B cell (primary cell): ENCODE measurements at regions not wholly inside any gene's neighbourhood (a gene's known extent, or its start where the extent isn't known, plus 50 kb on each side); places are given as distances from the start of the nearest gene placed in this dataset.

ENCODE experiments used
- ATAC-seq: fragments of 200-7000 bp; cut with Tn5 transposase; one replicate; pipeline ENCODE4 v1.10.0; 2021; ENCODE audit warnings: low read depth, mild to moderate bottlenecking, moderate number of reproducible peaks, moderate library complexity
- CTCF ChIA-PET: fragments of 350-600 bp; sonication (Branson Sonifier 250); formaldehyde crosslinking; loops from one replicate; lab custom pipeline; 2021; ENCODE audit warnings: antibody characterized with exemption, inconsistent platforms; lab: Charles Lee
- POLR2A ChIA-PET: fragments of 350-600 bp; sonication (Branson Sonifier 250); formaldehyde crosslinking; loops from one replicate; lab custom pipeline; 2021; ENCODE audit warnings: antibody characterized with exemption; lab: Charles Lee
- DNase-seq: peaks from one replicate; pipeline ENCODE4 v3.0.0; 2013
- H2AFZ ChIP-seq: 2 replicates; pipeline ENCODE4 v1.6.1; 2012; ENCODE audit warnings: mild to moderate bottlenecking, low read depth, low read length; ENCODE audit not compliant: insufficient read depth, poor library complexity, severe bottlenecking
- H3K27ac ChIP-seq, 2 donors: 1 replicate in 1 of 2; 2 replicates in 1 of 2; pipeline ENCODE4 v1.5.1; 2012 to 2013; ENCODE audit warnings: low read length in 2 of 2, mild to moderate bottlenecking in 2 of 2, moderate library complexity in 1 of 2
- H3K27me3 ChIP-seq, 4 experiments: fragments of 200-600 bp in 1 of 4; sonication (generic) in 1 of 4; replicated peaks in 1 of 4; 1 replicate in 2 of 4; 2 replicates in 2 of 4; pipeline versions ENCODE4 v1.6.1 to v1.7.0; 2013 to 2016; ENCODE audit warnings: low read length in 3 of 4, mild to moderate bottlenecking in 2 of 4, mixed read lengths in 1 of 4, moderate library complexity in 1 of 4; ENCODE audit not compliant: insufficient read depth in 4 of 4, control insufficient read depth in 3 of 4; ENCODE audit errors: control extremely low read depth in 1 of 4
- H3K36me3 ChIP-seq, 2 experiments: replicated peaks in 1 of 2; 1 replicate in 1 of 2; 2 replicates in 1 of 2; pipeline versions ENCODE4 v1.6.1 to v1.7.1; 2013; ENCODE audit warnings: low read length in 1 of 2; ENCODE audit not compliant: insufficient read depth in 2 of 2, control insufficient read depth in 1 of 2; ENCODE audit errors: control extremely low read depth in 1 of 2, extremely low read depth in 1 of 2
- H3K4me1 ChIP-seq, 2 donors: fragments of 200-600 bp in 1 of 2; sonication (generic) in 1 of 2; 1 replicate in 1 of 2; 2 replicates in 1 of 2; pipeline versions ENCODE4 v1.5.1 to v1.6.1; 2013 to 2017; ENCODE audit warnings: low read length in 2 of 2; ENCODE audit not compliant: control insufficient read depth in 2 of 2, insufficient read depth in 2 of 2
- H3K4me2 ChIP-seq: replicated peaks from 2 replicates; pipeline ENCODE3; 2012; ENCODE audit warnings: mild to moderate bottlenecking, low read depth, low read length; ENCODE audit not compliant: poor library complexity, severe bottlenecking
- H3K4me3 ChIP-seq, 5 experiments: fragments of 200-600 bp in 1 of 5; sonication (generic) in 1 of 5; 1 replicate in 3 of 5; 2 replicates in 2 of 5; pipeline versions ENCODE4 v1.5.1 to v1.7.0; 2011 to 2016; ENCODE audit warnings: low read length in 4 of 5, mild to moderate bottlenecking in 4 of 5, low read depth in 2 of 5, control low read depth in 1 of 5, moderate library complexity in 1 of 5; ENCODE audit not compliant: insufficient read depth in 1 of 5; ENCODE audit errors: control extremely low read depth in 1 of 5, extremely low read depth in 1 of 5
- H3K79me2 ChIP-seq: fragments of 200-600 bp; sonication (generic); one replicate; pipeline ENCODE4 v1.6.0; 2016; ENCODE audit warnings: low read length; ENCODE audit not compliant: control insufficient read depth, insufficient read depth
- H3K9ac ChIP-seq: fragments of 200-600 bp; sonication (generic); 2 replicates; pipeline ENCODE4 v1.6.1; 2017; ENCODE audit warnings: mild to moderate bottlenecking, low read length, moderate library complexity
- H3K9me3 ChIP-seq, 3 donors: one replicate each; pipeline versions ENCODE4 v1.6.1 to v1.7.1; 2013; ENCODE audit warnings: low read length in 2 of 3; ENCODE audit not compliant: control insufficient read depth in 2 of 3, insufficient read depth in 1 of 3; ENCODE audit errors: control extremely low read depth in 1 of 3
- H4K20me1 ChIP-seq: 2 replicates; pipeline ENCODE4 v1.6.0; 2012; ENCODE audit warnings: mild to moderate bottlenecking, low read length; ENCODE audit not compliant: insufficient read depth, control insufficient read depth, poor library complexity, severe bottlenecking
- H3K27ac Mint-ChIP-seq: one replicate; pipeline ENCODE4 v1.8.0; 2021; ENCODE audit warnings: mixed read lengths
- H3K27me3 Mint-ChIP-seq: one replicate; pipeline ENCODE4 v1.8.0; 2021; ENCODE audit warnings: mixed read lengths
- H3K4me1 Mint-ChIP-seq: one replicate; pipeline ENCODE4 v1.8.0; 2021; ENCODE audit warnings: mixed read lengths
- H3K4me3 Mint-ChIP-seq: one replicate; pipeline ENCODE4 v1.8.0; 2021; ENCODE audit warnings: mixed read lengths
- H3K9me3 Mint-ChIP-seq: one replicate; pipeline ENCODE4 v1.8.0; 2022; ENCODE audit warnings: mixed read lengths; ENCODE audit not compliant: insufficient read depth
- EZH2 ChIP-seq: IDR thresholded peaks from 2 replicates; pipeline ENCODE4 v1.6.1; 2012; ENCODE audit warnings: borderline replicate concordance, low read depth, mild to moderate bottlenecking, moderate library complexity, low read length; ENCODE audit not compliant: insufficient read depth, poor library complexity, severe bottlenecking
- WGBS: methylation state at CpG from one replicate; pipeline ENCODE4 v1.1.5; 2013; ENCODE audit warnings: missing lambda C conversion rate; ENCODE audit not compliant: insufficient coverage; 5-methylcytosine and 5-hydroxymethylcytosine counted together
- intact Hi-C: fragments of 100-400 bp; cut with micrococcal nuclease; formaldehyde crosslinking; loops from one replicate; pipeline ENCODE4 v1.10.0; 2022
- TF ChIP-seq, protein P1 (sequence below): fragments of 200-600 bp; IDR thresholded peaks from one replicate; pipeline ENCODE4 v1.8.0; 2022; ENCODE audit warnings: antibody characterized with exemption, mild to moderate bottlenecking

DNA sequence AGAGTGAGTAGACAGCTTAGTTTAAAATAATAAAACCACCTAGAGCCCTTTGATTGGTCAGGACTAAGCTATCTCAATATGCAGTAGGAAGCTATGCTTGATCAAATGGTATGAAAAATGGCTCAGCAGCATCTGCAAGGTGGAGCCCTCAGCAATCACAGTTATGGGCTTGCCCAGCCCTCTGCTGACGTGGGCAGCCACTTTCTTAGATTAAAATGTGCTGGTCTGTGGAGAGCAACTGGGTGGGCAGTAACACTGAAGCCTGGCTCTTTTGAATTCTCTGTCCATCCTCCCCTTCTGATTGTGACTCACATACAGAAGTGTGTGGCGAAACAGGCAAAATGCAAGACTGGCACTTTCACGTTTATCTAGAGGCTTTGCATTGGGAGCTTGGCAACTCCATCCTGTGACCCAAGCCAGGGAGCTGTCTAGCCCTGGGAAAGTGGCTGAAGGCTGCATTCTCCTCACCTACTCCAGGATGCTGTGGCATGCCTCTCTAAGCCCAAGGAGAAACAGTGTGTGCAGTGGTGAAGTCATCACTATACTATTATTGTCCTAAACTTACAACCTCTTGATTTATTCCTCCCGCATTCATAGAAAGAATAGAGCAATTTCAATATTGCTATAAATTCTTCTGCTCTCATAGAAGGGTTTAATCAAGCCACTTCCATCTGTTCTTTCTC, 61.1 kb downstream of the MED10 start:
- Mint-ChIP-seq H3K27me3 (peaks cover 5% of the 10 kb centered on the region), H3K4me3 (no peak overlapping the region), H3K9me3 (peaks cover 2% of the 10 kb centered on the region), H3K27ac (no peak overlapping the region), H3K4me1 (no peaks in the 10 kb centered on the region)
- no peak overlapping the region for H3K27ac ChIP-seq
- no peaks in the 10 kb centered on the region for H3K4me1 ChIP-seq
- peaks cover 0 to 14% (median 3%) of the 10 kb centered on the region in 3 donors for H3K9me3 ChIP-seq
- DNase-seq (no peak), ATAC-seq (no peak)
- H3K79me2 ChIP-seq, result no peaks in the 10 kb centered on the region
- 77% methylated on average over 3 of the region's 4 CpGs for WGBS
- H2AFZ ChIP-seq, result no peak overlapping the region
- no peak overlapping the region for H3K9ac ChIP-seq
- TF ChIP-seq EZH2, result no peak
- TF ChIP-seq, protein P1, sequence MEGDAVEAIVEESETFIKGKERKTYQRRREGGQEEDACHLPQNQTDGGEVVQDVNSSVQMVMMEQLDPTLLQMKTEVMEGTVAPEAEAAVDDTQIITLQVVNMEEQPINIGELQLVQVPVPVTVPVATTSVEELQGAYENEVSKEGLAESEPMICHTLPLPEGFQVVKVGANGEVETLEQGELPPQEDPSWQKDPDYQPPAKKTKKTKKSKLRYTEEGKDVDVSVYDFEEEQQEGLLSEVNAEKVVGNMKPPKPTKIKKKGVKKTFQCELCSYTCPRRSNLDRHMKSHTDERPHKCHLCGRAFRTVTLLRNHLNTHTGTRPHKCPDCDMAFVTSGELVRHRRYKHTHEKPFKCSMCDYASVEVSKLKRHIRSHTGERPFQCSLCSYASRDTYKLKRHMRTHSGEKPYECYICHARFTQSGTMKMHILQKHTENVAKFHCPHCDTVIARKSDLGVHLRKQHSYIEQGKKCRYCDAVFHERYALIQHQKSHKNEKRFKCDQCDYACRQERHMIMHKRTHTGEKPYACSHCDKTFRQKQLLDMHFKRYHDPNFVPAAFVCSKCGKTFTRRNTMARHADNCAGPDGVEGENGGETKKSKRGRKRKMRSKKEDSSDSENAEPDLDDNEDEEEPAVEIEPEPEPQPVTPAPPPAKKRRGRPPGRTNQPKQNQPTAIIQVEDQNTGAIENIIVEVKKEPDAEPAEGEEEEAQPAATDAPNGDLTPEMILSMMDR, result no peak
- CTCF ChIA-PET, result no interaction called here
- H4K20me1 ChIP-seq, result no peaks in the 10 kb centered on the region
- intact Hi-C loops, result no loop called here
- H3K36me3 ChIP-seq, result no peaks in the 10 kb centered on the region
- H3K27me3 ChIP-seq, result peaks cover 0 to 13% (median 0%) of the 10 kb centered on the region in 4 experiments
- H3K4me3 ChIP-seq, result no peak overlapping the region
- no peak overlapping the region for H3K4me2 ChIP-seq
- POLR2A ChIA-PET, result no interaction called here

DNA sequence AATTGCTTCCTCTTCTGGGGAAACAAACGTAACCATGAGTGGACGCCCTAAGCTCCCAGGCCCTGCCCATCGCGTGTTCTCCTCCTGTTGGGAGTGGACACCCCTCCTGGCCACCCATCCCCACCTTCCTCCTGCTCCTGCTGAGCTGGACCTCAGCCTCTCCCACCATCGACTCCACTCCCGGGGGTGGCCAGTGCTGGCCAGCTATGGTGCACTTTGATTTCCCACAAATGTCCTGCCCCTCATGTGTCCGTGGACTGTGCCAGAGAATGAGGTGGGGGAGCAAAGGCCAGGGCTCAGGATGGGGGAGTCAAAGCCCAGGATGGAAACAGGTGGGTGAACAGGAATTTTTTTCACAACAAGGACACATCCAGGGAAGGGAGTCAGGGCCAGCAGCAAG, 62.8 kb downstream of the MED10 start:
- WGBS, result 63% methylated on average over 4 of the region's 7 CpGs
- H3K79me2 ChIP-seq, result no peaks in the 10 kb centered on the region
- H3K4me2 ChIP-seq, result no peak overlapping the region
- TF ChIP-seq, protein P1, result no peak
- no peak for TF ChIP-seq EZH2
- ATAC-seq (no peak), DNase-seq (no peak)
- H4K20me1 ChIP-seq, result no peaks in the 10 kb centered on the region
- no peak overlapping the region for H2AFZ ChIP-seq
- H3K27ac ChIP-seq, result no peak overlapping the region
- no peak overlapping the region for H3K4me3 Mint-ChIP-seq
- POLR2A ChIA-PET, result no interaction called here
- no peaks in the 10 kb centered on the region for H3K4me1 Mint-ChIP-seq
- no peak overlapping the region for H3K27ac Mint-ChIP-seq
- CTCF ChIA-PET, result no interaction called here
- H3K27me3 ChIP-seq, result peaks cover 0 to 13% (median 0%) of the 10 kb centered on the region in 4 experiments
- H3K9me3 ChIP-seq, result peaks cover 0 to 2% (median under 1%) of the 10 kb centered on the region in 3 donors
- H3K9ac ChIP-seq, result no peak overlapping the region
- H3K4me3 ChIP-seq, result no peak overlapping the region
- no peaks in the 10 kb centered on the region for H3K9me3 Mint-ChIP-seq
- H3K4me1 ChIP-seq, result no peaks in the 10 kb centered on the region
- H3K27me3 Mint-ChIP-seq, result peaks cover 5% of the 10 kb centered on the region
- H3K36me3 ChIP-seq, result no peaks in the 10 kb centered on the region
- intact Hi-C loops, result no loop called here
